NT2/D1 (cell line): ENCODE measurements at regions not wholly inside any gene's neighbourhood (a gene's known extent, or its start where the extent isn't known, plus 50 kb on each side); places are given as distances from the start of the nearest gene placed in this dataset.

Experiments
- SUZ12 ChIP-seq: IDR thresholded peaks from 2 replicates; pipeline ENCODE4 v1.6.1; 2011; ENCODE audit not compliant: insufficient read length, insufficient read depth; ENCODE audit errors: extremely low read depth
- YY1 ChIP-seq: IDR thresholded peaks from 2 replicates; pipeline ENCODE4 v1.6.1; 2011; ENCODE audit not compliant: insufficient read length, insufficient read depth
- ZNF274 ChIP-seq: IDR thresholded peaks from 2 replicates; pipeline ENCODE4 v1.6.1; 2011; ENCODE audit warnings: mild to moderate bottlenecking, low read depth, low read length

DNA sequence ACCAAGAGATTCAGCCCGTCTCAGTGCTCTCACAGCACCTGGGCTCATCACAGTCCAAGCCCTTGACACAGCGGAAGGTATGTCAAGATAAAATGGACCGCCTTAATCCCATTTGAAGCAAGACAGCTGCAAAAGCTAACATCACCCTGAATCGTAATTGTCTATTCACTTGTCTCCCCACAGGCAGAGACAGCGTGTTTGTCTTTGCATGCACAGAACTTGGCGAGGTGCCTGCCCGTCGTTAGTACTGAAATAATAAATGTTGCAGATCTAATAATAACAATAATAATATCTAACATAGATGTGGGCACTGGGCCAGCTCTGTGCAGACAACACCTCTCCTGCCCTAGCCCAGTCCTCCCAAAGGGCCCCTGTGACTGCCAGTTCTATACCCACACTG, 271.7 kb downstream of the NPHP4 start:
- TF ChIP-seq ZNF274 (no peak), YY1 (no peak), SUZ12 (no peak)
